BLaER1 treated with 17β-estradiol and CSF1 and Interleukin-3, amounts not matched to agents 10 nM and 100 nM (cell line): ENCODE measurements at regions not wholly inside any gene's neighbourhood (a gene's known extent, or its start where the extent isn't known, plus 50 kb on each side); places are given as distances from the start of the nearest gene placed in this dataset.
"Not testable (repeated sequence)": the region's sequence is repeated elsewhere in the genome, so short reads cannot be mapped to it uniquely, and the experiment has no call there.

Source experiments
- H3K27ac ChIP-seq, 11 experiments: shearing (Covaris generic); formaldehyde crosslinking; 2 replicates each; pipeline ENCODE4 v1.8.1; 2022
- H3K27me3 ChIP-seq, 11 experiments: shearing (Covaris generic); formaldehyde crosslinking; 2 replicates each; pipeline ENCODE4 v1.8.1; 2022
- H3K36me3 ChIP-seq, 11 experiments: shearing (Covaris generic); formaldehyde crosslinking; 2 replicates each; pipeline ENCODE4 v1.8.1; 2022
- H3K4me1 ChIP-seq, 10 experiments: shearing (Covaris generic); formaldehyde crosslinking; 2 replicates each; pipeline ENCODE4 v1.8.1; 2022
- H3K4me2 ChIP-seq, 11 experiments: shearing (Covaris generic); formaldehyde crosslinking; 2 replicates each; pipeline ENCODE4 v1.8.1; 2022
- H3K4me3 ChIP-seq, 10 experiments: shearing (Covaris generic); formaldehyde crosslinking; 2 replicates each; pipeline ENCODE4 v1.8.1; 2022
- H3K9ac ChIP-seq, 11 experiments: shearing (Covaris generic); formaldehyde crosslinking; 2 replicates each; pipeline ENCODE4 v1.8.1; 2022
- H3K9me3 ChIP-seq, 11 experiments: shearing (Covaris generic); formaldehyde crosslinking; replicated peaks in 1 of 11; 2 replicates each; pipeline ENCODE4 v1.8.1; 2022
- H4K20me1 ChIP-seq, 11 experiments: shearing (Covaris generic); formaldehyde crosslinking; 2 replicates each; pipeline ENCODE4 v1.8.1; 2022
- Cebpa-rat ChIP-seq, 11 experiments: shearing (Covaris generic); IDR thresholded peaks; 2 replicates each; pipeline ENCODE4 v1.8.1; 2022

DNA sequence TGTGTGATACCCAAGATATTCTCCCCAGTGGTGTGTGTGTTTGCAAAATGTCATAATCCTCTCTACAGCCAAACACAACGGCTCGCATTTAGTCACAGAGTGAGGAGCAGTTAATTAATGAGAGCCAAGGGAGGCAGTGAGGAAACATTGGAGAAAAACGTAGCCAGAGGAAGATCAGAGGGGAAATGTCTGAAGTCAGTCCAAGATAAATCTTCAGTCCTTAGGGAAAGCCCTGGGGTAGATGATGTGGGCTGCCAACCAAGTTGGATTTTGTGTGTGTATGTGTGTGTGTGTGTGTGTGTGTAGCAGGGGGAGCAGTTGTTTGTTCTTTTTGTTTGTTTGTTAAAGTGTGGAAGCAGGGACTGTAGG is 201.0 kb upstream of the PTBP2 start:
- peaks cover 0 to under 1% (median 0%) of the 10 kb centered on the region in 10 experiments; a peak in 1 of 20 replicates for H3K4me1 ChIP-seq
- H3K36me3 ChIP-seq = no peaks in the 10 kb centered on the region
- H3K27ac ChIP-seq = no peak overlapping the region
- TF ChIP-seq Cebpa-rat (IDR thresholded peaks at IDR 0.05) = no peak
- no peaks in the 10 kb centered on the region for H4K20me1 ChIP-seq
- no peak overlapping the region for H3K4me2 ChIP-seq
- no peak overlapping the region for H3K9ac ChIP-seq
- H3K9me3 ChIP-seq = no peaks in the 10 kb centered on the region
- no peaks in the 10 kb centered on the region for H3K27me3 ChIP-seq
- no peak overlapping the region for H3K4me3 ChIP-seq

DNA sequence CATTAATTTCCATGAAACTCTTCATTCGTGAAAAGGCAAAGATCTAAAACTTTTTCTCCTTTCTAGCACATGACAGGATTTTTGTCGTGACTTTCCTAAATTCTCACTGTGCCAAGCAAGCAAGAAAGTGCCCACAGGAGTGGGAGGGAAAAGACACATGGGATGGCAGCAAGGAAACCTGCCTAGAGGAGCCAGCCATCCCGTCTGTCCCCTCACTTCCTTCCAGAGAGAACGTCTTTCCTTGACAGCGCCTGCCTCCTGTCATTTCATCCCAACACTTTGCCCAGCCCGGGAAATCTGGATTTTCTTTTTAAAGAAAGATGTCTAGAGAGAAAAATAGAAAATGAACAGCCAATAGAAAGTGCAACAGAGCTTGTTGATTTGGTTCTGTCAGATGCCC is 200.6 kb upstream of the PTBP2 start:
- Histone ChIP-seq H4K20me1 (no peaks in the 10 kb centered on the region), H3K36me3 (no peaks in the 10 kb centered on the region), H3K27me3 (no peaks in the 10 kb centered on the region), H3K9ac (no peak overlapping the region), H3K9me3 (no peaks in the 10 kb centered on the region), H3K4me1 (peaks cover 0 to 4% (median 0%) of the 10 kb centered on the region in 10 experiments; a peak in 1 of 20 replicates), H3K4me3 (no peak overlapping the region), H3K4me2 (no peak overlapping the region), H3K27ac (no peak overlapping the region)
- TF ChIP-seq Cebpa-rat (IDR thresholded peaks at IDR 0.05) = no peak

DNA sequence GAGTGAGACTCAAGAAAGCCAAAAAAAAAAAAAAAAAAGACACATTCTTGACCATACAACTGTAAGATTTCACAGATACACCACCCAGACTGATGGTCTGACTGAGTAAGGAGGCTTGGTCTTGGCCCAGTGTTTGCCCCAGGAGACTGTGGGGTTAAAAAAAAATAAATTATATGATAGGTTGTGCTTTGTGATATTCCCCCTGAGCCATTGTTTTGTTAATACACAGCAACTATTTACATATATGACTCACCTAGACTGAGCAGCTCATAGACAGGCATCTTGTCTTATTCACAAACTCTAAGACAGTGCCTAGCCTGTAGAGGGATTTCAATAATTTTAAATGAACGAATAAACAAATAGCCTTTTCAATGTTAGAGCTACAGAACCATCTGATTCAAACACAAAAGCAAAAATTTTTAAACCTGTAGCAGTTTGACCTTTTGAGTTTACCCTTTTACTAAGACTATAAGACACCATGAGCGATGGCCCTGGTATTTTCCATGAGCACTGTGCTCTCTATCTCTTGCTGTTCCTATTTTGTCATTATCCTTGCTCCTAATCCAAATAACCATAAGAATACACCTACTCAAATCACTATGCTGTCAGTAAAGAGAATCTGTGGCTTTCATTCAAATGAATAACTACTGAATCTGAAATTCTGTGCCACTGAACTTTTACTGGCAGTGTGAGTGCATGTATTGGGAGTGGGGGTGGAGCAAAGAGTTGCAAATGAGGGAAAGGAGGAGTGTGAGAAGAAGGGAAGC is 199.4 kb upstream of the PTBP2 start:
- Histone ChIP-seq H3K27me3 (no peaks in the 10 kb centered on the region), H3K36me3 (no peaks in the 10 kb centered on the region), H3K27ac (no peak overlapping the region), H3K4me1 (peaks cover 0 to 4% (median 0%) of the 10 kb centered on the region in 10 experiments; a peak in 1 of 20 replicates), H3K9ac (no peak overlapping the region), H4K20me1 (no peaks in the 10 kb centered on the region), H3K4me2 (no peak overlapping the region), H3K9me3 (no peaks in the 10 kb centered on the region), H3K4me3 (no peak overlapping the region)
- no peak for TF ChIP-seq Cebpa-rat (IDR thresholded peaks at IDR 0.05)

DNA sequence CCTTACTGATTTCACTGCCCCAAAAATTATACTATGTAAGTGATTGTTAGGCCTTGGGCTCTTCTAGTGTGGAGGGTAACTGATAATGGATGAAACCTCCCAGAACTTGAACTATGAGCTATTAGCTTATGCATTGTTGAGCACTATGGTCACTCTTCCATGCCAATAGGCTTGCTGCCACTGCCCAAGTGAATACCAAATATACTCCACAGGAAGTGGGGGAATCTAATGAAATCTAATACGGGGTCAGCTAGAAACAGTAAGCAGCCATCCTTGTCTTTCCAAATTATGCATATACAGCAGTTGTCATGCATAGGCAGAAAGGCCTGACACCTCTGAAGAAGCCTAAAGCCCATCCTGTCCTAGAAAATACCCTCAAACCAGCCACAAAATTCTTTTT is 198.7 kb upstream of the PTBP2 start:
- Histone ChIP-seq H3K27ac (no peak overlapping the region), H3K9me3 (peaks cover 0 to 4% (median 3%) of the 10 kb centered on the region in 11 experiments; a peak in 8 of 22 replicates), H3K4me3 (no peak overlapping the region), H3K9ac (no peak overlapping the region), H4K20me1 (no peaks in the 10 kb centered on the region), H3K4me1 (peaks cover 0 to 4% (median 0%) of the 10 kb centered on the region in 10 experiments; a peak in 1 of 20 replicates), H3K27me3 (no peaks in the 10 kb centered on the region), H3K4me2 (0 out of 22 replicates have a peak overlapping the region, but pooled peaks of 2 of the 11 experiments have one; percentile 2 to 8), H3K36me3 (no peaks in the 10 kb centered on the region)
- no peak for TF ChIP-seq Cebpa-rat (IDR thresholded peaks at IDR 0.05)

DNA sequence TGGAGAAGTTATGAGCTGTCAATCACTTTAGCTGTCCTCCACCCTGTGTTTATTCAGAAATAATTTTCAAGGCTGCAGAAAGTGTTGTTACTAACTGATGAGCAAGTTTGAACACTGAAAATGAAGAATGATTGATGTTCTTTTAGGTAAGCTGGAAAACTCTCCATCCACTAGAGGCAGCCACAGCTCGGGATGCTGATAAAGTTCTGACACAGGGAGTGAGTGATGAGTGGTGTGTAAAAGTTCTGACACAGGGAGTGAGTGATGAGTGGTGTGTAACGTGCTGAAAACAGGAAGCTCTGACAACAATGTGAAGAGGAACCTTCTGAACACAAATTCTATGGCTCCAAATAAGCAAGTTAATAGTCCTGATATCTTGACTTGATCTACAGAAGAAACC is 197.5 kb upstream of the PTBP2 start:
- no peak for TF ChIP-seq Cebpa-rat (IDR thresholded peaks at IDR 0.05)
- Histone ChIP-seq H3K4me2 (no peak overlapping the region), H3K36me3 (no peaks in the 10 kb centered on the region), H3K27me3 (no peaks in the 10 kb centered on the region), H3K9me3 (peaks cover 12 to 16% (median 15%) of the 10 kb centered on the region in 11 experiments), H4K20me1 (no peaks in the 10 kb centered on the region), H3K4me3 (no peak overlapping the region), H3K27ac (no peak overlapping the region), H3K4me1 (peaks cover 0 to 4% (median 0%) of the 10 kb centered on the region in 10 experiments; a peak in 1 of 20 replicates), H3K9ac (no peak overlapping the region)

- Histone ChIP-seq H3K9ac (no peak overlapping the region), H3K9me3 (peaks cover 16 to 21% (median 19%) of the 10 kb centered on the region in 11 experiments), H3K36me3 (no peaks in the 10 kb centered on the region), H3K4me2 (peak overlapping the region in 4 of 11 experiments; percentile 5 to 21 (median 10); a peak in 3 of 22 replicates), H3K27ac (no peak overlapping the region), H4K20me1 (no peaks in the 10 kb centered on the region), H3K4me3 (no peak overlapping the region), H3K4me1 (peaks cover 0 to 4% (median 0%) of the 10 kb centered on the region in 10 experiments; a peak in 1 of 20 replicates), H3K27me3 (no peaks in the 10 kb centered on the region)
- no peak for TF ChIP-seq Cebpa-rat (IDR thresholded peaks at IDR 0.05)
These were observed 195.7 kb upstream of the PTBP2 start for GRCh38 chr1:96525657-96526557.

GRCh38 chr1:96528672-96529071 is 192.9 kb upstream of the PTBP2 start:
- H3K4me2 ChIP-seq, H3K4me3 ChIP-seq, H3K27me3 ChIP-seq, H3K9ac ChIP-seq, H4K20me1 ChIP-seq, H3K27ac ChIP-seq, H3K4me1 ChIP-seq, H3K36me3 ChIP-seq: not testable (repeated sequence)
- peaks cover 16 to 29% (median 19%) of the 10 kb centered on the region in 11 experiments for H3K9me3 ChIP-seq

GRCh38 chr1:96533820-96534219 is 187.8 kb upstream of the PTBP2 start:
- H3K4me2 ChIP-seq = no peak overlapping the region
- H4K20me1 ChIP-seq = no peaks in the 10 kb centered on the region
- TF ChIP-seq Cebpa-rat (IDR thresholded peaks at IDR 0.05) = no peak
- H3K27me3 ChIP-seq = no peaks in the 10 kb centered on the region
- H3K4me1 ChIP-seq = no peaks in the 10 kb centered on the region
- no peak overlapping the region for H3K4me3 ChIP-seq
- no peak overlapping the region for H3K9ac ChIP-seq
- H3K9me3 ChIP-seq = peaks cover 7 to 17% (median 7%) of the 10 kb centered on the region in 11 experiments
- no peaks in the 10 kb centered on the region for H3K36me3 ChIP-seq
- no peak overlapping the region for H3K27ac ChIP-seq

DNA sequence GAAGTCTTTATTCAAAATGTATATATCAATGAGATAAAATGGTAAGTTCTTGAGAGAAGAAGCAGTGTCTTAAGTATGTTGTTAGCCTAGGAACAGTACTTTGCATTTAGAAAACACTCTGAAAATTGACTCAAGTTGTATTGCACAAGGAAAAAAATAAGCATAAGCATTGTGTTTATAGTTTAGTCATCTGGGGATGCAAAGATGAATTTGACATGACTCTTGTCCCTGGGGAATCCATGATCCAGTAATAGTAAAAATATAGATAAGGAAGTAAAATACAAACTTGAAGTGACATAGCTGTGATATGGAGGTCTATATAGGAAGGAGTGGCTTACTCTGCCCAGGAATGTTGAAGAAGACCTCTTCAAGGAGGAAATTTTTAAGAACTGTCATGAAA is 185.0 kb upstream of the PTBP2 start:
- no peaks in the 10 kb centered on the region for H3K27me3 ChIP-seq
- no peak for TF ChIP-seq Cebpa-rat (IDR thresholded peaks at IDR 0.05)
- no peaks in the 10 kb centered on the region for H3K4me1 ChIP-seq
- no peaks in the 10 kb centered on the region for H3K36me3 ChIP-seq
- H3K4me3 ChIP-seq = no peak overlapping the region
- H4K20me1 ChIP-seq = no peaks in the 10 kb centered on the region
- H3K9me3 ChIP-seq = peaks cover 0 to 9% (median 0%) of the 10 kb centered on the region in 11 experiments; a peak in 1 of 22 replicates
- no peak overlapping the region for H3K9ac ChIP-seq
- H3K27ac ChIP-seq = no peak overlapping the region
- no peak overlapping the region for H3K4me2 ChIP-seq
